ENCODE measurements at regions not wholly inside any gene's neighbourhood (a gene's known extent, or its start where the extent isn't known, plus 50 kb on each side); places are given as distances from the start of the nearest gene placed in this dataset.
"Not testable (repeated sequence)": the region's sequence is repeated elsewhere in the genome, so short reads cannot be mapped to it uniquely, and the experiment has no call there.

GRCh38 chr11:90558328-90558865, 335.5 kb upstream of the CHORDC1 start:
- no peak for DNase-seq
- in situ Hi-C loops (cut with MboI; ENCODE audit: low pct_unique_long_range_greater_than_20kb, low sequenced_read_pairs): no loop called here

- no peak for DNase-seq
- in situ Hi-C loops (cut with MboI; ENCODE audit: low pct_unique_long_range_greater_than_20kb, low sequenced_read_pairs): no loop called here
Measured at GRCh38 chr11:90556606-90557005, 333.8 kb upstream of the CHORDC1 start.

- DNase-seq: no peak
- in situ Hi-C loops (cut with MboI; ENCODE audit: low pct_unique_long_range_greater_than_20kb, low sequenced_read_pairs): no loop called here
Measured at GRCh38 chr11:90556026-90556425, 333.2 kb upstream of the CHORDC1 start.

GRCh38 chr11:90555477-90555876, 332.6 kb upstream of the CHORDC1 start:
- in situ Hi-C loops (cut with MboI; ENCODE audit: low pct_unique_long_range_greater_than_20kb, low sequenced_read_pairs): no loop called here

GRCh38 chr11:90542092-90542491, 319.2 kb upstream of the CHORDC1 start:
- in situ Hi-C loops (cut with MboI; ENCODE audit: low pct_unique_long_range_greater_than_20kb, low sequenced_read_pairs): no loop called here
- DNase-seq: no peak

More at GRCh38 chr11:90555477-90555876, 332.6 kb upstream of the CHORDC1 start:
- DNase-seq: no peak

DNA sequence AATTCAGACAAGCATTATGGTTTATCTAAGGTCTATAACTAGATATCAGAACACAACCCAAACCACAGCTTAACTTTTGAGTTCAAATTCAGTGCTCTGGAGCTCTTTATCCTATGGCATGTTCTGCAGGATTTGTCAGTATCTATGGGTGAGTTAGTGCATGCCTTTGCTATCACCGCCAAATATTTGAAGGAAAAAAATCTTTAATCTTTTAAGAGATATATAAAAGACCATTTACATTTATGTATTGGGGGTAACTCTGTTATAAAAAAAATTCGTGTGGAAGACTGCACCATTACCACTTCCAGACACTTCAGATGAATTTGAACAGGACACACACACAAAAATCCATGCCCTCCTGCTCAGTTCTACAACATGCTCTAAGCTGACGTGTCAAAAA, 313.5 kb upstream of the CHORDC1 start:
- in situ Hi-C loops (cut with MboI; ENCODE audit: low pct_unique_long_range_greater_than_20kb, low sequenced_read_pairs): no loop called here
- DNase-seq: no peak

DNA sequence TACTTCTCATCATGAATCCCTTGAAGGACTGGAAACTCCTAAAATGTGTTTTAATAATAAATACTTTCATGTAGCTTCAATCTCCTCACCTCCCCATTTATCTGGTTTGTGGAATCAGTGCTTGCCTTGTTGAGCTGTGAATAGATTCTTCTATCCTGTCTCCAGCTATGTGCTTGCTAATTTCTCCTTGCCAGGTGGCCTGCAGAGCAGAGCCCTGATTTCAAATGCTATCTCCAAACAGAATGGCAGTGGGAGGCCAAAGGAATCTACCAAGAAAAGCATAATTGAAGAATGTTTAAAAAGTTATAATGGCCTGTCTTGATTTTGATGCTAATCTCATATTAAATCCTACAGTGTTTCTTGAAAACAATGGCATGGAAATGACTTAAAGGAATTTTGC, 309.3 kb upstream of the CHORDC1 start:
- in situ Hi-C loops (cut with MboI; ENCODE audit: low pct_unique_long_range_greater_than_20kb, low sequenced_read_pairs): no loop called here
- DNase-seq: no peak

DNA sequence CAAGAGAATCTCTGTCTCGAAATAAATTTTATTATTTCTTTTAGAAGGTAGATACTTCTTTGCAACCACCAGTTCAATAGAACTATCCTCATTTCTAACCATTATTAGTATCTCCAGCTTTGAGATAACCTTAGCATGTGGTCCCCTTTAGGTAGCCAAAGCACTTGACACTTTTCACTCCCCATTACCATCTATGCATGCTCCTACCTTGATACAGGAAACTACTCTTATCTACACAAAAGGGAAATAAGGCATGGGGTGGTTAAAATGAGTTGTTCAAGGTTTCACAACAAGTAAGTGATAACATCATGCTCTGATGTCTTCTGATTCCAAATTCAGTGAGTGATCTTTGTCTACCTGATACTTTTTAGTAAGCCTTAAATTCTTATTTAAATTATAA, 308.2 kb upstream of the CHORDC1 start:
- in situ Hi-C loops (cut with MboI; ENCODE audit: low pct_unique_long_range_greater_than_20kb, low sequenced_read_pairs): no loop called here
- DNase-seq: no peak

GRCh38 chr11:90525962-90526361, 303.1 kb upstream of the CHORDC1 start:
- no peak for DNase-seq
- in situ Hi-C loops (cut with MboI; ENCODE audit: low pct_unique_long_range_greater_than_20kb, low sequenced_read_pairs): no loop called here

DNA sequence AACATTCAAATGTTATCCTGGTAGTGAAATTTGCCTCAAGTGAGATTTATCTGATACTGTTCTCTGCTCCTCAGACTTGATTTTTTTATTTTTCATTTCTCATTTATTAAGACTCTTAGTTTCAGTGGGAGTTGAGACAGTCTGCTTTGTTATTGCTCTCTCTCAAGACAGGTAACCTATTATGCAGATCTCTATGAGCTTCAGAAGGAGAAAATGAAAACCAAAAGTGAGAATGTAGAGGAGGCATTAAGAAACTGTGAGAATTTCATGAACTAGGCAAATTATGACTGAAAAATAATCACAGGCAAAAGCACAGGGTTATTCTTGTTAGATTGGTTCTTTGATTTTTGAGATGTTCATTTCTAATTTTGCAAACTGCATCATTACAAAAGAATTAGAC, 290.0 kb upstream of the CHORDC1 start:
- no peak for DNase-seq
- in situ Hi-C loops (cut with MboI; ENCODE audit: low pct_unique_long_range_greater_than_20kb, low sequenced_read_pairs): no loop called here

DNA sequence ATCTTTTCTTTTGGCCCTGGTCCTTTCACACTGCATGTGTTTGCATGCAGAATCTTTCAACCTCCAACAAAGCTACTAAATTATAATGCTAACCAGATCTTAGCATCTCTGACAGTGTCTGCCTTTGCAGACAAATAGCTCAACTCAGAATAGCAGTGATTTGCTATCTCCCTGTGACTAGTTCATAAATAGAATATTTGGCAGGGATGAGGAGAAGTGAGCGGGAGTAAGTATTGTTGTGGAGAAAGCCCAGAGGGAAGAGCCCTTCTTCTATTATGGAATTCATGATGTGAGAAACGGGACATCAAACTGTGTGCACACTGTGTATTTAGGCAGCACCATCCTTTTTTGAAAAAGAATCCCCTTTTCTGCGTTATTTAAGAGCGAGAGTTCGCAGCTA, 288.0 kb upstream of the CHORDC1 start:
- in situ Hi-C loops (cut with MboI; ENCODE audit: low pct_unique_long_range_greater_than_20kb, low sequenced_read_pairs): no loop called here
- DNase-seq: no peak

DNA sequence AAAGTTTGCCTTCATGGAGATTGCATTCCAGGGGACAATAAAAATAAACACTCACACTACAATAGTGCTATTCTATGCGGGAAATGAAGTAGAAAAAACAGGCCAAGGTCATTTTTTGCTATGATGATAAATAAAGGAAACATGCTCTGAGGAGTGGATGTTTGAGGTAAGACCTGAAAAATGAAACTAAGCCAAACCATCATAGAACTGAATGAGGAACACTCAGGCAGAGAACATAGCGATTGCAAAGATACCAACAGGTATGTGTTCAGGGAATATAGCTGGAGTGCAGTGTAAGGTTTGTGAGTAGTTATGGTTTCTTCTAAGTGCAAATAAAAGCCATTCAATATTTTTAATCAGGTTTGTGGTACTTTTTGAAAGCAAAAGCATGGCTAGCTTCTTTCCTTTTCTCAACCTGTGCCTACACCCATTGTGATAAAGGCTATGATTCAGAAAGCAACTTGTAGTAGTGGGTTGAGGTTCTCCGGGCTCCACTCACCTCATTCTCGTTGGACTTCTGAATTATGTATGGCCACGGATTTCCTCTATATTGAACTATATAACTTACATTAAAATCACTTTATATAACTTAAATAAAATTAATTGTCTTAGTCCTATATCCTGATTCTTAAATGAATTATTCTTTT, 278.2 kb upstream of the CHORDC1 start:
- DNase-seq: no peak
- in situ Hi-C loops (cut with MboI; ENCODE audit: low pct_unique_long_range_greater_than_20kb, low sequenced_read_pairs): no loop called here

- DNase-seq: no peak
- in situ Hi-C loops (cut with MboI; ENCODE audit: low pct_unique_long_range_greater_than_20kb, low sequenced_read_pairs): no loop called here
Measured at GRCh38 chr11:90496722-90497121, 273.9 kb upstream of the CHORDC1 start.

GRCh38 chr11:90493379-90493778, 270.5 kb upstream of the CHORDC1 start:
- no peak for DNase-seq
- in situ Hi-C loops (cut with MboI; ENCODE audit: low pct_unique_long_range_greater_than_20kb, low sequenced_read_pairs): no loop called here

DNA sequence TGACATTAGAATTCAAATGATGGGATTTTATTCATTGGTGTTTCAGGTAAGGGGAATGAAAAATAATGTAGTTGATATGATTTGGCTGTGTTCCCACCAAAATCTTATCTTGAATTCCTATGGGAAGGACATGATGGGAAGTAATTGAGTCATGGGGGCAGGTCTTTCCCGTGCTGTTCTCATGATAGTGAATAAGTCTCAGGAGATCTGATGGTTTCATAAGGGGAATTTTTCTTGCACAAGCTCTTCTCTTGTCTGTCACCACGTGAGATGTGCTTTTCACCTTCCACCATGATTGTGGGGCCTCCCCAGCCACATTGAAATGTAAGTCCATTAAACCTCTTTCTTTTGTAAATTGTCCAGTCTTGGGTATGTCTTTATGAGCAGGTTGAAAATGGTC, 268.6 kb upstream of the CHORDC1 start:
- in situ Hi-C loops (cut with MboI; ENCODE audit: low pct_unique_long_range_greater_than_20kb, low sequenced_read_pairs): no loop called here
- DNase-seq: no peak

DNA sequence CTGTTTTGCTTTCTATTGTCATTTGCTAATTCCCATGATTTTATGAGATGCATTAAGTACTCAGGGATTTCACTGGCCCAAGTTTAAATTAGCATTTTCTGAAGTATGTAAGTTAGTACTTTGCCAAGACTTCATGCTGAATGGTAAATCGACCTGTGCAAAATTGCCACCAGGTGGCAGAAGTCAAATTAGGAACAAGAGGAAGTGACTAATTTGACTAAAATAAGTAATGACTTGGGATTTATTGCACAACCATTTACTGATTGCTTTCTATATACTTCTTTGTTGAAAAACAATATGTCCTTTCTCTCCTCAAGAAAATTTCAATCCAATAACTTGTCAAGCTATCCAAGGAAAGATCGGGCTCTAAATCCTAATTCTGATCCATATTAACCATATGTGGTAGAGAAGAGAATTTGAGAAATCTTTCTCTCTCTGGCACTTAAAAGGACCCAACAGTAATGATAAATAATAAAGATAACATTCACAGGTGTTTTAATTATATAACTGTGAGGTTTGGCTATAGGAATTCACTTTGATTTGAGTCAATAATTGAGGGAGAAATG, 253.7 kb upstream of the CHORDC1 start:
- in situ Hi-C loops (cut with MboI; ENCODE audit: low pct_unique_long_range_greater_than_20kb, low sequenced_read_pairs): no loop called here
- DNase-seq: peak; percentile 25

GRCh38 chr11:90468923-90469322, 246.1 kb upstream of the CHORDC1 start:
- DNase-seq: no peak
- in situ Hi-C loops (cut with MboI; ENCODE audit: low pct_unique_long_range_greater_than_20kb, low sequenced_read_pairs): no loop called here

GRCh38 chr11:90465553-90465952, 242.7 kb upstream of the CHORDC1 start:
- no peak for DNase-seq
- in situ Hi-C loops (cut with MboI; ENCODE audit: low pct_unique_long_range_greater_than_20kb, low sequenced_read_pairs): no loop called here

- not testable (repeated sequence) for DNase-seq
Measured at GRCh38 chr11:90455347-90455920, 232.6 kb upstream of the CHORDC1 start.

DNA sequence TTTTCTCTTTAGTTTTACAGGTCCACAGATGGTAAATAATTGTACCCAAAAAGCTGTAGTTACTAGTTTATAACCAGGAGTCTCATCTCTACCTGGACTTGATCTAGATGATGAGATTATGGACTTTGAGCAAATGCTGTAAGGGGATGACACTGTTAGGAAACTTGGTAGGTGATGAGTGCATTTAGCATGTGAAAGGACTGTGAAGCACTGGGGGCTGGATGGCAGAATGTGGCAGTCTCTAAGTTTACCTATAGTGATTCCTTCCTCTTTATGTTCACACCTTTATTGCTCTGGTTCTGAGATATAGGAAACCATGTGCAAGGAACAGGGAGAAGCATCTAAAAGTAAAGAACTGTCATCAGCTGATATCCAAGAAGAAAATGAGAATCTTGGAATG, 230.7 kb upstream of the CHORDC1 start:
- in situ Hi-C loops (cut with MboI; ENCODE audit: low pct_unique_long_range_greater_than_20kb, low sequenced_read_pairs): no loop called here
- DNase-seq: no peak

More at GRCh38 chr11:90455347-90455920, 232.6 kb upstream of the CHORDC1 start:
- in situ Hi-C loops (cut with MboI; ENCODE audit: low pct_unique_long_range_greater_than_20kb, low sequenced_read_pairs): not testable (repeated sequence)

DNA sequence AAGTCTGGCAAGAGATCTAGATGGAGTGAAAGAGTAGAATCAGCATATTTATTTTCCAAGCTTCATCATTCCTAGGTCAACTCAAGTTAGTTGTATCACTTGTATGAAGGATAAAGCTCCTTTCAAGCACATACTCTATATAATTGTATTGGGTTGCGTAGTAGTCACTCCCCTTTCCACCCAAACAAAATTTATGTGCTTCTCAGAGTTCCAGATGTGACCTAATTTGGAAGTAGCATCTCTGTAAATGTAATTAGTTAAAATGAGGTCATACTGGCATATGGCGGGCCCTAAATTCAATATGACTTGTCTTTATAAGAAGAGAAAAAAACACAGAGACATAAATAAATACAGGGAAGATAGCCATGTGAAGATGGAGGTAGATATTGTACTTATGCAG, 226.8 kb upstream of the CHORDC1 start:
- DNase-seq: no peak
- in situ Hi-C loops (cut with MboI; ENCODE audit: low pct_unique_long_range_greater_than_20kb, low sequenced_read_pairs): no loop called here
